Activated CD8-positive, alpha-beta T cell treated with anti-CD3 and anti-CD28 coated beads, Interleukin-2, amount 10 ng/mL, durations not matched to agents 7 days and 5 days (primary cell): ENCODE measurements at regions not wholly inside any gene's neighbourhood (a gene's known extent, or its start where the extent isn't known, plus 50 kb on each side); places are given as distances from the start of the nearest gene placed in this dataset.
"Not testable (repeated sequence)": the region's sequence is repeated elsewhere in the genome, so short reads cannot be mapped to it uniquely, and the experiment has no call there.

Source experiments
- ATAC-seq: fragments of 150-1000 bp; cut with Tn5 transposase; one replicate; pipeline ENCODE4 v1.10.0; 2021; ENCODE audit warnings: moderate library complexity
- CTCF ChIA-PET: fragments of 350-600 bp; sonication (Branson Sonifier 250); formaldehyde crosslinking; loops from one replicate; lab custom pipeline; 2021; ENCODE audit warnings: antibody characterized with exemption; lab: Charles Lee
- POLR2A ChIA-PET: fragments of 350-600 bp; sonication (Branson Sonifier 250); formaldehyde crosslinking; loops from one replicate; lab custom pipeline; 2021; ENCODE audit warnings: antibody characterized with exemption; lab: Charles Lee
- DNase-seq: peaks from one replicate; pipeline ENCODE4 v3.0.0-alpha.2; 2020
- H3K27ac Mint-ChIP-seq: one replicate; pipeline ENCODE4 v1.8.0; 2021; ENCODE audit warnings: mild to moderate bottlenecking, mixed read lengths
- H3K27me3 Mint-ChIP-seq: one replicate; pipeline ENCODE4 v1.8.0; 2021; ENCODE audit warnings: low read depth, mixed read lengths
- H3K36me3 Mint-ChIP-seq: one replicate; pipeline ENCODE4 v1.8.0; 2021; ENCODE audit warnings: low read depth, mixed read lengths
- H3K4me1 Mint-ChIP-seq: one replicate; pipeline ENCODE4 v1.8.0; 2021; ENCODE audit warnings: low read depth, mixed read lengths
- H3K4me3 Mint-ChIP-seq: one replicate; pipeline ENCODE4 v1.8.0; 2021; ENCODE audit warnings: mild to moderate bottlenecking, mixed read lengths
- H3K9me3 Mint-ChIP-seq: one replicate; pipeline ENCODE4 v1.8.0; 2022; ENCODE audit warnings: mixed read lengths; ENCODE audit not compliant: insufficient read depth

DNA sequence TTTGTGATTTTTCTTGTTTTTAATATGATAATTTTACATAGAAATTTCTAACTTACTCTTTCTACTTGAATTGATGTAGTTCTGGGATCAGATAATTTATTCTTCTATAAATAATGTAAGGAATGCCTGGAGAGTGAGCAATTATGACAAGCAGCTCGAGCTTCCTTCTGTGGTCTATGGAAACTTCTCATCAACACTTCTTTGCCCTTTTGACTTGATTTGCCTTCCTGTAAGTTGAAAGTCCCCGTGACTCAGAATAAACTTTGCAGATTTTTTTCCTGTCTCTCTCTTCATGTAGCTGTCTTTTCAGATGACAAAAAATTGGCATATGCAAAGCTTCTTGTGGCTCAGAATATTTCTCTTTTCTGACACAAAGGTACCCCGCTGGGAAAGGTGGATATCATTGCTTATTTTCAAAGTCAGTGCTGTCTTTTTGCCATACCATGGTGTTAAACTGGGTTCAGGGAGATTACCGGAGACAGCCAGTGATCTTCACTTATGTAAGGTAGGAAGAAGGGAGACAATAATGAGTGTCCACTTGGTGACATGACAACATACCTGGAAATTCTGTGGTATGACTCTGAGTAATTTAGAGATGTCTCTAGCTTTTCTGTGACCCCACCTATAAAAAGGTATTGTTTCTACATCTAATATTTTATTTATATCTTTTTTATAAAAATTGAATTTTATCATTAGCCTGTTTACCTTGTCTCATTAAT, 278.6 kb upstream of the GNPDA2 start:
- H3K27me3 Mint-ChIP-seq: no peaks in the 10 kb centered on the region
- DNase-seq: no peak
- no peak overlapping the region for H3K27ac Mint-ChIP-seq
- POLR2A ChIA-PET: no interaction called here
- no peak for ATAC-seq
- H3K4me1 Mint-ChIP-seq: no peaks in the 10 kb centered on the region
- H3K4me3 Mint-ChIP-seq: no peak overlapping the region
- CTCF ChIA-PET: no interaction called here
- peaks cover 5% of the 10 kb centered on the region for H3K9me3 Mint-ChIP-seq
- no peaks in the 10 kb centered on the region for H3K36me3 Mint-ChIP-seq

DNA sequence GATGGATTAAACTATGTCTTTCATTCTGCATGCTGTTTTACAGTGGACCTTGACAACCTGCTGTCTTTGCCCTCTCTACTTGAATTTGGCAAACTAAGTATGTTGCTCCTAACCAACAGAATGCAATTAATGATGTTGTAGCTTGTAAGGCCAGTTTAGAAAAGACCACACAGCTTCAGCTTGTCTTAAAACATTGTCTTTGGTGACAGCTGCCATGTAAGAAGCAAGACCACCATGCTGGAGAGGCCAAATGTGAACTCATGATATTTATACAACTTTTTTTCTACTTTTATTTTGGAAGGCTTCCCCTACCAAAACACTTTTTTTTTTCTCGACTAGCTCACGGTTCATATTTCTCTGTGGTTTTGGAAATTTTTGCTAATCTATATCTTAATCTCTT, 278.0 kb upstream of the GNPDA2 start:
- ChIA-PET CTCF (no interaction called here), POLR2A (no interaction called here)
- Mint-ChIP-seq H3K4me3 (no peak overlapping the region), H3K9me3 (peaks cover 5% of the 10 kb centered on the region), H3K4me1 (no peaks in the 10 kb centered on the region), H3K27ac (no peak overlapping the region), H3K27me3 (no peaks in the 10 kb centered on the region), H3K36me3 (no peaks in the 10 kb centered on the region)
- ATAC-seq: no peak
- no peak for DNase-seq

GRCh38 chr4:44996276-44996845, 270.0 kb upstream of the GNPDA2 start:
- Mint-ChIP-seq H3K36me3 (no peaks in the 10 kb centered on the region), H3K9me3 (peaks cover 7% of the 10 kb centered on the region), H3K4me1 (no peaks in the 10 kb centered on the region), H3K4me3 (no peak overlapping the region), H3K27ac (no peak overlapping the region), H3K27me3 (no peaks in the 10 kb centered on the region)
- ChIA-PET CTCF (no interaction called here), POLR2A (no interaction called here)
- ATAC-seq: no peak
- DNase-seq: no peak

GRCh38 chr4:44988011-44988410, 261.7 kb upstream of the GNPDA2 start:
- no peak for DNase-seq
- Mint-ChIP-seq H3K4me3 (no peak overlapping the region), H3K9me3 (peaks cover 3% of the 10 kb centered on the region), H3K36me3 (no peaks in the 10 kb centered on the region), H3K27ac (no peak overlapping the region), H3K4me1 (no peaks in the 10 kb centered on the region), H3K27me3 (no peaks in the 10 kb centered on the region)
- ChIA-PET CTCF (no interaction called here), POLR2A (no interaction called here)
- ATAC-seq: no peak

DNA sequence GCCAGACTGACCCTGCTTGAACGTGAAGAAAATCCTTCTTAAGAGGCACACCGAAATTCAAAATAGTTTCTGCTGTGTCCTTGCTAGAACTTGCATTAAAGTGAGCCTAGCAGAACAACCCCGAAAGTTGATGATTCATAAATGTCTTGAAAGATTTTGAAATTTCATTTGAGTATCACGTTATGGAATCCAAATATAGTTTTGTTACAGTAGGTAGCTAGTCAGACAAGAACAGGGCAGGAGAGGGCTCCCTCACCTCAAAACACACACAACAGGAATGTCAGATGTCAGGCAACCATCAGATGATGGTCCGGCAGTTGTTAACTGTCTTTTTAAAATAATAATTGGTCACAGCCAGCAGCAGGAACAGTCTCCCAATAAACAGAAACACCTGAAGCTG, 259.6 kb upstream of the GNPDA2 start:
- Mint-ChIP-seq H3K27me3 (no peaks in the 10 kb centered on the region), H3K4me1 (no peaks in the 10 kb centered on the region), H3K27ac (no peak overlapping the region), H3K4me3 (no peak overlapping the region), H3K9me3 (no peaks in the 10 kb centered on the region), H3K36me3 (no peaks in the 10 kb centered on the region)
- no peak for DNase-seq
- CTCF ChIA-PET: no interaction called here
- ATAC-seq: no peak
- POLR2A ChIA-PET: no interaction called here

GRCh38 chr4:44985152-44985551, 258.8 kb upstream of the GNPDA2 start:
- H3K27me3 Mint-ChIP-seq: no peaks in the 10 kb centered on the region
- H3K27ac Mint-ChIP-seq: no peak overlapping the region
- ATAC-seq (no peak), DNase-seq (no peak)
- H3K4me1 Mint-ChIP-seq: no peaks in the 10 kb centered on the region
- CTCF ChIA-PET: no interaction called here
- POLR2A ChIA-PET: no interaction called here
- no peak overlapping the region for H3K4me3 Mint-ChIP-seq
- no peaks in the 10 kb centered on the region for H3K9me3 Mint-ChIP-seq
- no peaks in the 10 kb centered on the region for H3K36me3 Mint-ChIP-seq

GRCh38 chr4:44984083-44984482, 257.7 kb upstream of the GNPDA2 start:
- CTCF ChIA-PET: no interaction called here
- ATAC-seq (no peak), DNase-seq (no peak)
- Mint-ChIP-seq H3K4me1 (no peaks in the 10 kb centered on the region), H3K4me3 (no peak overlapping the region), H3K36me3 (no peaks in the 10 kb centered on the region), H3K27me3 (no peaks in the 10 kb centered on the region), H3K27ac (no peak overlapping the region), H3K9me3 (no peaks in the 10 kb centered on the region)
- POLR2A ChIA-PET: no interaction called here

DNA sequence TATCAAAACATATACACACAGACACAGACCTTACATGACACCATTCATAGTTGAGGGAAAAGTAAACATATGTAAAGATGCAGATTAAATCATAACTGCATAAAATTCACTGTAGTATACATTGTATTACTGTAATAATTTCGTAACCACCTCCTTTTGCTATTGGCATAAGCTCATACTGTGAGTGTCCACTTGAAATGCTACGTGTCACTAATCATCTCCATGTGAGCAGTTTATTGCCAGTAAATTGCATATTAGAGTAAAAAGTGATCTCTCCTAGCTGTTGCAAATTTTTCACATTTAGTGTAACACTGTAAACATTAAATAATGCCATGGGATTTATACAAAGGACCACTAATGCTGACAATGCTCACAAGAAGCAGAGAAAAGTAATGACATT, 256.7 kb upstream of the GNPDA2 start:
- no peak for ATAC-seq
- Mint-ChIP-seq H3K27me3 (no peaks in the 10 kb centered on the region), H3K27ac (no peak overlapping the region), H3K9me3 (no peaks in the 10 kb centered on the region), H3K4me3 (no peak overlapping the region), H3K4me1 (no peaks in the 10 kb centered on the region), H3K36me3 (no peaks in the 10 kb centered on the region)
- no peak for DNase-seq
- CTCF ChIA-PET: no interaction called here
- POLR2A ChIA-PET: no interaction called here

- POLR2A ChIA-PET: no interaction called here
- no peaks in the 10 kb centered on the region for H3K9me3 Mint-ChIP-seq
- H3K27ac Mint-ChIP-seq: no peak overlapping the region
- no peak for DNase-seq
- H3K4me1 Mint-ChIP-seq: no peaks in the 10 kb centered on the region
- no peaks in the 10 kb centered on the region for H3K27me3 Mint-ChIP-seq
- H3K4me3 Mint-ChIP-seq: no peak overlapping the region
- CTCF ChIA-PET: no interaction called here
- no peak for ATAC-seq
- H3K36me3 Mint-ChIP-seq: no peaks in the 10 kb centered on the region
These were observed 251.7 kb upstream of the GNPDA2 start for GRCh38 chr4:44978020-44978419.

DNA sequence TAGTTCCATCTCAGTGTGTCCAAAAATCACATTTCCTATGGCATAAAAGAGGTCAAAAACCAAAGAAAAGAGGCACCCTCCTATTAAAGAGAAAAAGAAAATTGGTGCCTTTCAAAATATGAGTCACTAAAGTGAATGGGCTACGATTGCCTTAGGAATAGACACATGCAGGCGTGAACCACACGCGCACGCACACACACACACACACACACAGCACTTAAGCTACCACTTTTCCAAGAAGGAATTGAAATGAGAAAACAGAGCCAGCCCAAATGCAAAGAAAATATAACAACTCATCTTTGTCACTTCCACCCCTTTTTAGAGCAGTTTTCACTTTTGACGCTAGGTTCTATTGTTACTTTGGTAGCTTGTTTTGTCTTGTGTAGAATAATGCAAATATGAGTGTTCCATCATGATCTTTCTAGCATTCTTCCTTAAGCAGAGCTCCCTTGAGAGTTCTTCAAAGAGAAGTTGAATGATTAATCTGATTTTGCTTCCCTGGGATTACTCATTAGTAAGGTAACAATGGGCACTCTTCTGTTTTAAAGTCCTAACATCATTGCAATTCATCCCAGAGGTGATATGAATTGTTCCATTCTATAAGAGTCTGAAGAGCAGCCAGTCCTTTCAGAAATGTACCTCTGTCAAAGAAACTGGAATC, 239.2 kb upstream of the GNPDA2 start:
- no peaks in the 10 kb centered on the region for H3K27me3 Mint-ChIP-seq
- ChIA-PET POLR2A (no interaction called here), CTCF (no interaction called here)
- H3K4me1 Mint-ChIP-seq: no peaks in the 10 kb centered on the region
- no peak for ATAC-seq
- H3K4me3 Mint-ChIP-seq: no peak overlapping the region
- peaks cover 4% of the 10 kb centered on the region for H3K9me3 Mint-ChIP-seq
- no peaks in the 10 kb centered on the region for H3K36me3 Mint-ChIP-seq
- DNase-seq: no peak
- H3K27ac Mint-ChIP-seq: no peak overlapping the region

DNA sequence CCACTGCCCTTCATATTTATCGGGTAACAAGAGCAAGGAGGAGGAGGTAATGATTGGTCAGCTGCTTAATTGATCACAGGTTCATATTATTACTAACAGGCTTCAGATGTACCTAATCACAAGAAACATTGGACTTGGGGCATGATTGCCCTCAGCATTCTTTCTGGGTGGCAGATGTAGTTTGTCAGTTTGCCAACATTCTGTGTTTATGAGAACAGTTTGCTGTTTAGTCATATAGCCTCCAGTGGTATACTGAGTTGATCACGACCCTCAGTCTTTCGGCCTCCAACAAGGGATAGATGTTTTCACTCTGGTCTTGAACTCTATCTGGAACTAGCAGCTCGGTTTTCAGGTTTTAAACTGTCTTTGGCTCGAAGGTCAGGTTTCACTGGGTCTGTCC, 237.7 kb upstream of the GNPDA2 start:
- H3K27me3 Mint-ChIP-seq, POLR2A ChIA-PET, ATAC-seq, CTCF ChIA-PET, H3K27ac Mint-ChIP-seq, H3K4me3 Mint-ChIP-seq, H3K4me1 Mint-ChIP-seq, H3K36me3 Mint-ChIP-seq, H3K9me3 Mint-ChIP-seq, DNase-seq: not testable (repeated sequence)

DNA sequence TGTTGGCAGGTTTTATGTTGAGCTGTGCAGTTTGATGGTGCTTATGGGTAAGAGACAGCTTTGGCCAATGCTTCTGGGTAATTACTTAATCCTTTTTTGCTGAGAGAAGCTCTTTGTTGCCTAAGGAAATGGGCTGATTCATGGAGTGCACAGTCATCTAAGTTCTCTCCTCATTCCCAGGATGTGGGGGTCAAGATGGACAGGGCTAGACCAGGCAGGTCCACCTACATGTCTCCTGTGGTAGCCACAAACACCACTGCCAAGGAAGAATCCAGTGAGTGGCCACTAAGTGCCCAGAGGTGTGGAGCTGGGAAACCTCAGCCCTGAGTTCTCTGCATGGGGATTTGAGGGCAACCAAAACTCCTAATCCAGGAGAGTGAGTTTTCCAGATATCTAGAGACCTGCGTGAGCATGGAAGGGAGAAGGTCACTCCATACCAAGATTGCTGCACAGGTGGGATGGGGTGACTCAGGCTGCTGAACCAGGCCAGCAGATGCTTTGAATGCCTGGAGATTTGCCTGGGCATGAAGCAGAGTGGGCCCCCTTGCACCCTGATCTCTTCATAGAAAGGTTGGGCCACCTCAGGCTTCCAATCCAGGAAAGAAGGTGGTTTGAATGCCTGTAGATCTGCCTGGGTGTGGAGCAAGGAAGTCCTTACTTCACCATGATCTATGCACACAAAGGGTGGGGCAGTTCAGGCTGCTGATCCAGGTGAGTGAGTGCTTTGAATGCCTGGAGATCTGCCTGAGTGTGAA, 234.8 kb upstream of the GNPDA2 start:
- Mint-ChIP-seq H3K4me1 (no peaks in the 10 kb centered on the region), H3K27ac (no peak overlapping the region), H3K27me3 (no peaks in the 10 kb centered on the region), H3K9me3 (peaks cover 13% of the 10 kb centered on the region), H3K36me3 (no peaks in the 10 kb centered on the region), H3K4me3 (no peak overlapping the region)
- ChIA-PET CTCF (no interaction called here), POLR2A (no interaction called here)
- DNase-seq (no peak), ATAC-seq (no peak)
